HL-60 (cell line): ENCODE measurements at regions not wholly inside any gene's neighbourhood (a gene's known extent, or its start where the extent isn't known, plus 50 kb on each side); places are given as distances from the start of the nearest gene placed in this dataset.

Source experiments
- DNase-seq, 2 experiments: peaks; one replicate each; pipeline ENCODE4 v3.0.0-alpha.2; 2010 to 2020; ENCODE audit warnings: low read depth in 1 of 2, low spot score in 1 of 2
- H3K27ac ChIP-seq: fragments of 250-450 bp; sonication (Bioruptor Pico); replicated peaks from 2 replicates; pipeline ENCODE4 v1.5.1; 2020; ENCODE audit warnings: mild to moderate bottlenecking, moderate library complexity
- H3K27me3 ChIP-seq: fragments of 250-450 bp; sonication (Bioruptor Pico); 2 replicates; pipeline ENCODE4 v1.5.1; 2021; ENCODE audit warnings: mild to moderate bottlenecking, moderate library complexity; ENCODE audit not compliant: insufficient read depth, poor library complexity, severe bottlenecking
- H3K4me3 ChIP-seq: replicated peaks from 2 replicates; pipeline ENCODE4 v1.5.1; 2011; ENCODE audit warnings: mild to moderate bottlenecking, control low read depth, low read length; ENCODE audit not compliant: insufficient read depth
- CTCF ChIP-seq: IDR thresholded peaks from one replicate; pipeline ENCODE4 v1.5.1; 2011; ENCODE audit warnings: low read length, control low read depth, inconsistent platforms; ENCODE audit not compliant: insufficient read depth
- GABPA ChIP-seq: IDR thresholded peaks from 2 replicates; pipeline ENCODE4 v1.6.1; 2012; ENCODE audit warnings: low read depth
- POLR2AphosphoS5 ChIP-seq: IDR thresholded peaks from 2 replicates; pipeline ENCODE4 v1.6.1; 2012; ENCODE audit warnings: low read depth
- REST ChIP-seq: IDR thresholded peaks from 2 replicates; pipeline ENCODE4 v1.6.1; 2012; ENCODE audit warnings: low read depth; ENCODE audit not compliant: insufficient replicate concordance
- SPI1 ChIP-seq: IDR thresholded peaks from 2 replicates; pipeline ENCODE4 v1.6.1; 2012; ENCODE audit warnings: low read depth, mild to moderate bottlenecking, borderline replicate concordance

- Histone ChIP-seq H3K27ac (no peak overlapping the region), H3K27me3 (peaks cover 2% of the 10 kb centered on the region), H3K4me3 (no peak overlapping the region)
- TF ChIP-seq SPI1: no peak
- TF ChIP-seq CTCF: no peak
- no peak for TF ChIP-seq POLR2AphosphoS5
- TF ChIP-seq REST: no peak
- no peak for TF ChIP-seq GABPA
- DNase-seq: no peak
Measured at GRCh38 chr11:129733981-129734380, 81.7 kb upstream of the TMEM45B start.

- no peak for DNase-seq
- Histone ChIP-seq H3K4me3 (no peak overlapping the region), H3K27me3 (peaks cover 2% of the 10 kb centered on the region), H3K27ac (no peak overlapping the region)
- no peak for TF ChIP-seq GABPA
- no peak for TF ChIP-seq REST
- TF ChIP-seq CTCF: no peak
- no peak for TF ChIP-seq SPI1
- no peak for TF ChIP-seq POLR2AphosphoS5
Measured at GRCh38 chr11:129734654-129735053, 81.0 kb upstream of the TMEM45B start.

GRCh38 chr11:129737831-129738230 is 77.8 kb upstream of the TMEM45B start:
- no peak for TF ChIP-seq SPI1
- no peak for TF ChIP-seq GABPA
- no peak for TF ChIP-seq POLR2AphosphoS5
- TF ChIP-seq REST: no peak
- no peak for TF ChIP-seq CTCF
- no peak for DNase-seq
- no peak overlapping the region for H3K27ac ChIP-seq
- peaks cover 2% of the 10 kb centered on the region for H3K27me3 ChIP-seq
- no peak overlapping the region for H3K4me3 ChIP-seq
